ENCODE measurements at regions not wholly inside any gene's neighbourhood (a gene's known extent, or its start where the extent isn't known, plus 50 kb on each side); places are given as distances from the start of the nearest gene placed in this dataset.

DNA sequence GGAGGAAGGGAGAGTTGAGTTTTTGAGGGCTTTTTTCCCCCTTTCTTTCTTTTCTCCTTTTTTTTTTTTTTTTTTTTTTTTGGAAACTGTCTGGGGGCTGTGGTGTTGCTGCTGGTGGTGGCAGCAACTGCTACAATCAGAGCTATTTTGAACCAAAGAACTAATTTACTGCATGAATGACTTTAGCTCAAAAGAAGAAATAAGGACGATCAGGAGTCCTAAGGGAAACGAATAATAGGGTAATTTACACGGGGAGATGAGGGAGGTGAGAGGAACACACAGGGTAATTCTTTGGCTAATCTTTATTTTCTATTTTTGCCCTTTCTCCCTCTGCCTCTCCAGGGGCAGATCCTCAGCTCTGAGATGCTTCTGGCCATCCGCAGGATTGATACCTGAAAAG, 119.8 kb downstream of the TMEM132E start:
- no peak for DNase-seq

GRCh38 chr17:34692920-34693319, 113.5 kb downstream of the TMEM132E start:
- no peak for DNase-seq

Data from activated CD8-positive, alpha-beta memory T cell treated with anti-CD3 and anti-CD28 coated beads for 24 hours (primary cell).